Brain microvascular endothelial cell (primary cell): ENCODE measurements at regions not wholly inside any gene's neighbourhood (a gene's known extent, or its start where the extent isn't known, plus 50 kb on each side); places are given as distances from the start of the nearest gene placed in this dataset.
"Not testable (repeated sequence)": the region's sequence is repeated elsewhere in the genome, so short reads cannot be mapped to it uniquely, and the experiment has no call there.

Source experiments
- DNase-seq: peaks from one replicate; pipeline ENCODE4 v3.0.0-alpha.2; 2020
- H3K27ac ChIP-seq: fragments of 250-450 bp; sonication (Bioruptor Pico); 2 replicates; pipeline ENCODE4 v1.5.1; 2020; ENCODE audit warnings: mild to moderate bottlenecking, moderate library complexity
- H3K27me3 ChIP-seq: fragments of 250-450 bp; sonication (Bioruptor Pico); replicated peaks from 2 replicates; pipeline ENCODE4 v1.5.1; 2020; ENCODE audit warnings: mild to moderate bottlenecking
- H3K36me3 ChIP-seq: fragments of 250-450 bp; sonication (Bioruptor Pico); replicated peaks from 2 replicates; pipeline ENCODE4 v1.5.1; 2020; ENCODE audit warnings: mild to moderate bottlenecking
- H3K4me3 ChIP-seq: 2 replicates; pipeline ENCODE4 v1.5.1; 2011; ENCODE audit warnings: low read depth, mild to moderate bottlenecking, control low read depth, low read length, moderate library complexity
- CTCF ChIP-seq: IDR thresholded peaks from 2 replicates; pipeline ENCODE4 v1.5.1; 2011; ENCODE audit warnings: low read depth, mild to moderate bottlenecking, moderate library complexity, low read length, control low read depth, inconsistent platforms; ENCODE audit errors: missing control alignments
- in situ Hi-C: cut with HindIII; loops from 2 replicates; pipeline ENCODE4 v1.10.0; 2017; ENCODE audit warnings: low sequenced_read_pairs, low pct_ligation_motif_present

DNA sequence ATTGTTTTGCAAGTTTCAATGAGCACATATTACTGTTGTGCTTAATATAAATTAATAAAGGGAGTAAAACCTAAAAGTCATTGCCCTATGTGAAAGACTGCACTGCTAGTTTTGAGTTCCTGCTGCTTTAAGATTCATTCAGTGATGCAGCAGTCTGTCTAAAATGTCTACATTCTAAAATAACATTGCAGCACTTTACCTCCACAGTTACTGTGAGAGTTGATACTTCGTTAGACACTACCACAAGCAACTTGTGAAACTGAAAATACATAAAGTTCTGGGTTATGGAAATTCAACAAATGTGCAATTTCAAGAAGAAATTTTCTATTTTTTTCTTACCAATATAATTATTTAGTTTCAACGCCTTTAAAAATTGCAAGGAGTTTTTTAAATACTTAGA is 1175.2 kb upstream of the DIAPH2 start:
- Histone ChIP-seq H3K4me3 (no peak overlapping the region), H3K27ac (no peak overlapping the region), H3K36me3 (no peaks in the 10 kb centered on the region), H3K27me3 (no peaks in the 10 kb centered on the region)
- no peak for TF ChIP-seq CTCF
- in situ Hi-C loops, result no loop called here
- no peak for DNase-seq

DNA sequence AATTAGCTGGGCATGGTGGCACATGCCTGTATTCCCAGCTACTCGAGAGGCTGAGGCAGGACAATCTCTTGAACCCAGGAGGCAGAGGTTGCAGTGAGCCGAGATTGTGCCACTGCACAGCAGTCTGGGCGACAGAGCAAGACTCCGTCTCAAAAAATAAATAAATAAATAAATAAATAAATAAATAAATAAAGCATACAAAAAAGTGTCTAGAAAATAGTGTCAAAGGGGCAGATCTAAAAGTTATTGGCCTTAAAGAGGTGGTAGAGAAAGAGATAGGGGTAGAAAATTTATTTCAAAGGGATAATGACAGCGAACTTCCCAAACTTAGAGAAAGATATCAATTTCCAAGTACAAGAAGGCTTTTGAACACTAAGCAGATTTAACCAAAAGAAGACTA is 1160.6 kb upstream of the DIAPH2 start:
- H3K27ac ChIP-seq, H3K27me3 ChIP-seq, H3K36me3 ChIP-seq, in situ Hi-C loops, DNase-seq, H3K4me3 ChIP-seq: not testable (repeated sequence)

DNA sequence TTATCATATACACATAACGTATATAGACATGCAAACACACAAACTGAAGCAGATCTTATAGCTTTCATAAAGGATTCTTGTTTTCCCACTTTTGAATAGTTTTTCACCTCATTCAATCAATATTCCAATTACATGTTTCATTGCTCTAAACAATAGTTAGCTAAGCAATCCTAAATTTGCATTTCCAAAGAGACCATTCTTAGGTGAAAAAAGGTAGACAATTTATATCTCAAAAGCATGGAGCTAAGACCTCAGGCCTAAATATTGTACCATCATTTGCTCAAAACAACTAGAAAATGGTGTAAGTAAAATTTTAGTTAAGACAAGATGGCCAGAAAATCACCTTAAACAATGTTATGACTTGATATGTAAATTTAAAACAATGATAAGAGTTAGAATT is 1148.5 kb upstream of the DIAPH2 start:
- no peaks in the 10 kb centered on the region for H3K36me3 ChIP-seq
- H3K4me3 ChIP-seq, result no peak overlapping the region
- DNase-seq, result no peak
- H3K27ac ChIP-seq, result no peak overlapping the region
- in situ Hi-C loops, result no loop called here
- TF ChIP-seq CTCF, result no peak
- H3K27me3 ChIP-seq, result no peaks in the 10 kb centered on the region

DNA sequence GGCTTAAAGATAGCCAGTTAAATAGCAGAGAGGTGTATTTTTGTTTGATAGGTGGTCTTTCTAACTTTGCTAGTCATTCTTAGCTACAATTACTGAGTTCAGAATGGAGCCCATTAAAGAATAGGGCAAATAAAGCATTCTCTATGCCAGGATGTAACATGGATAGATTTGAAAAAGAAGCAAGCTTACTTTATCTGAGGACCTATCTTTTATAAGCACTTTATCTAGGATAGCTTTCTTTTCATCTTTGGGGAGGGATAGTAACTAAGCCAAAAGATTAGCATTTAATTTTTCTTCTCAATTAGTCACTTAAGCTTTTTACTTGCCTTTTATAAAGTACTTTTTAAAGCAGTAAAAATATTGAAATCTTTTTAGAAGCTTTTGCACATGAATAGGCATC is 1148.0 kb upstream of the DIAPH2 start:
- H3K36me3 ChIP-seq, result no peaks in the 10 kb centered on the region
- H3K27ac ChIP-seq, result no peak overlapping the region
- no peaks in the 10 kb centered on the region for H3K27me3 ChIP-seq
- in situ Hi-C loops, result no loop called here
- DNase-seq, result no peak
- TF ChIP-seq CTCF, result no peak
- no peak overlapping the region for H3K4me3 ChIP-seq

GRCh38 chrX:95539041-95539440 is 1145.6 kb upstream of the DIAPH2 start:
- no peak for TF ChIP-seq CTCF
- in situ Hi-C loops, result no loop called here
- no peaks in the 10 kb centered on the region for H3K36me3 ChIP-seq
- no peak for DNase-seq
- no peaks in the 10 kb centered on the region for H3K27me3 ChIP-seq
- H3K27ac ChIP-seq, result no peak overlapping the region
- no peak overlapping the region for H3K4me3 ChIP-seq

DNA sequence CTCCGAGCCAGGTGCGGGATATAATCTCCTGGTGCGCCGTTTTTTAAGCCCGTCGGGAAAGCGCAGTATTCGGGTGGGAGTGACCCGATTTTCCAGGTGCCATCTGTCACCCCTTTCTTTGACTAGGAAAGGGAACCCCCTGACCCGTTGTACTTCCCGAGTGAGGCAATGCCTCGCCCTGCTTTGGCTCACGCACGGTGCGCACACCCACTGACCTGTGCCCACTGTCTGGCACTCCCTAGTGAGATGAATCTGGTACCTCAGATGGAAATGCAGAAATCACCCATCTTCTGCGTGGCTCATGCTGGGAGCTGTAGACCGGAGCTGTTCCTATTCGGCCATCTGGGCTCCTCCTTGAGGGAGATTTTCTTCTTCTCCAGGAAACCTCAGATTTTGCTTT is 1135.1 kb upstream of the DIAPH2 start:
- H3K4me3 ChIP-seq, H3K36me3 ChIP-seq, DNase-seq, in situ Hi-C loops, H3K27me3 ChIP-seq, H3K27ac ChIP-seq: not testable (repeated sequence)

GRCh38 chrX:95585321-95585720 is 1099.3 kb upstream of the DIAPH2 start:
- Histone ChIP-seq H3K4me3 (no peak overlapping the region), H3K27ac (no peak overlapping the region), H3K36me3 (no peaks in the 10 kb centered on the region), H3K27me3 (no peaks in the 10 kb centered on the region)
- no peak for TF ChIP-seq CTCF
- in situ Hi-C loops, result no loop called here
- DNase-seq, result no peak
